ENCODE measurements at regions not wholly inside any gene's neighbourhood (a gene's known extent, or its start where the extent isn't known, plus 50 kb on each side); places are given as distances from the start of the nearest gene placed in this dataset.

GRCh38 chr15:97237160-97237559 lies 723.3 kb upstream of the ARRDC4 start (continued):
- TF ChIP-seq TSHZ2 (CRISPR knock-in tag; IDR thresholded peaks at IDR 0.05), result no peak

DNA sequence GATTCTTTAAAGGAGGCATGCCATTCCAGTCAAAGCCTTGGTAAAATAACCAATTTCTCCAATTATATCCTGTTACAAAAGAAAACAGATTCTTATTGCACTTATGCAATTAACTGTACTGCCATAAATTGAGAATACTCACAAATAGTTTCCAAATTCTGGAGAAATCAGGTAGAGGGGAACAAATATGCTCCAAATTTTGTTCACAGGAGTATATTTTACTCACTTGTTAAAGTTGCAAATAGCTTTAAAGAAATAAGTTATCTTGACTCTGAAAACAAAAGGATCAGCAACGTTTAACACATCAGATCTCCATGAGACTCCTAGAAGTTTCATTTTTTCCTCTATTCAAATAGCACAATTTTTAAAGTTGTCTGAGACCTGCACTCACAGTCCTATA lies 712.1 kb upstream of the ARRDC4 start:
- ATAC-seq, result no peak
- TF ChIP-seq BACH2 (CRISPR knock-in tag; IDR thresholded peaks at IDR 0.05; ENCODE audit: borderline replicate concordance) (no peak), ISL1 (CRISPR knock-in tag; IDR thresholded peaks at IDR 0.05) (no peak), ZNF70 (CRISPR knock-in tag; IDR thresholded peaks at IDR 0.05) (no peak), OSR1 (CRISPR knock-in tag; IDR thresholded peaks at IDR 0.05) (no peak), ZC3H10 (CRISPR knock-in tag; IDR thresholded peaks at IDR 0.05) (no peak), CSDC2 (CRISPR knock-in tag; IDR thresholded peaks at IDR 0.05) (no peak), POU6F1 (CRISPR knock-in tag; IDR thresholded peaks at IDR 0.05; ENCODE audit: borderline replicate concordance, low read depth) (no peak), ZFP3 (CRISPR knock-in tag; IDR thresholded peaks at IDR 0.05) (no peak), TSHZ2 (CRISPR knock-in tag; IDR thresholded peaks at IDR 0.05) (no peak), RARB (CRISPR knock-in tag; IDR thresholded peaks at IDR 0.05) (no peak), ESRRG (CRISPR knock-in tag; IDR thresholded peaks at IDR 0.05) (no peak), ZNF565 (CRISPR knock-in tag; conservative IDR thresholded peaks at IDR 0.05; ENCODE audit: low read depth) (no peak)
- TF ChIP-seq, protein P1, sequence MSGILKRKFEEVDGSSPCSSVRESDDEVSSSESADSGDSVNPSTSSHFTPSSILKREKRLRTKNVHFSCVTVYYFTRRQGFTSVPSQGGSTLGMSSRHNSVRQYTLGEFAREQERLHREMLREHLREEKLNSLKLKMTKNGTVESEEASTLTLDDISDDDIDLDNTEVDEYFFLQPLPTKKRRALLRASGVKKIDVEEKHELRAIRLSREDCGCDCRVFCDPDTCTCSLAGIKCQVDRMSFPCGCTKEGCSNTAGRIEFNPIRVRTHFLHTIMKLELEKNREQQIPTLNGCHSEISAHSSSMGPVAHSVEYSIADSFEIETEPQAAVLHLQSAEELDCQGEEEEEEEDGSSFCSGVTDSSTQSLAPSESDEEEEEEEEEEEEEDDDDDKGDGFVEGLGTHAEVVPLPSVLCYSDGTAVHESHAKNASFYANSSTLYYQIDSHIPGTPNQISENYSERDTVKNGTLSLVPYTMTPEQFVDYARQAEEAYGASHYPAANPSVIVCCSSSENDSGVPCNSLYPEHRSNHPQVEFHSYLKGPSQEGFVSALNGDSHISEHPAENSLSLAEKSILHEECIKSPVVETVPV (CRISPR knock-in tag; IDR thresholded peaks at IDR 0.05), result no peak

DNA sequence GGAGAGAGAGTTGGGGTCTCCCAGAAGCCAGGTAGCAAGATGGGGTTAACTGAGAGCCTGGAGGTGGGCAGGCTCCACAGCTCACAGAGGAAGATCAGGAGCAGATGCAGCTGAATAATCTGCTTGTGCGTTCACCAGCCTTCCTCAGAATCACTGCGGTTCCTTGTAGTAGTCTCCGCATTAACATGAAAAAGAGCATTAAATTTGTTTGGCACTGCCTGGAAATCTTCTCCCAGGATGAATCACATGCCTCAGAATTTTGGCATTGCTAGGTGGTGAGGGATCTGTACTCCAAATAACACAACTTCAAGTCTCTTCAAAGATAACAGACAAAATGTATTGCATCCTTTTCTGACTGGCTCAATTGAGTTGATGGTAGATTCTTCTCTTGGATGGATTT lies 700.6 kb upstream of the ARRDC4 start:
- TF ChIP-seq ZNF8 (CRISPR knock-in tag; IDR thresholded peaks at IDR 0.05), result no peak
- TF ChIP-seq CSDC2 (CRISPR knock-in tag; IDR thresholded peaks at IDR 0.05), result no peak
- no peak for TF ChIP-seq POU6F1 (CRISPR knock-in tag; IDR thresholded peaks at IDR 0.05; ENCODE audit: borderline replicate concordance, low read depth)
- TF ChIP-seq, protein P2, sequence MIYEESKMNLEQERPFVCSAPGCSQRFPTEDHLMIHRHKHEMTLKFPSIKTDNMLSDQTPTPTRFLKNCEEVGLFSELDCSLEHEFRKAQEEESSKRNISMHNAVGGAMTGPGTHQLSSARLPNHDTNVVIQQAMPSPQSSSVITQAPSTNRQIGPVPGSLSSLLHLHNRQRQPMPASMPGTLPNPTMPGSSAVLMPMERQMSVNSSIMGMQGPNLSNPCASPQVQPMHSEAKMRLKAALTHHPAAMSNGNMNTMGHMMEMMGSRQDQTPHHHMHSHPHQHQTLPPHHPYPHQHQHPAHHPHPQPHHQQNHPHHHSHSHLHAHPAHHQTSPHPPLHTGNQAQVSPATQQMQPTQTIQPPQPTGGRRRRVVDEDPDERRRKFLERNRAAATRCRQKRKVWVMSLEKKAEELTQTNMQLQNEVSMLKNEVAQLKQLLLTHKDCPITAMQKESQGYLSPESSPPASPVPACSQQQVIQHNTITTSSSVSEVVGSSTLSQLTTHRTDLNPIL (CRISPR knock-in tag; IDR thresholded peaks at IDR 0.05; ENCODE audit: low read depth), result no peak
- no peak for ATAC-seq

DNA sequence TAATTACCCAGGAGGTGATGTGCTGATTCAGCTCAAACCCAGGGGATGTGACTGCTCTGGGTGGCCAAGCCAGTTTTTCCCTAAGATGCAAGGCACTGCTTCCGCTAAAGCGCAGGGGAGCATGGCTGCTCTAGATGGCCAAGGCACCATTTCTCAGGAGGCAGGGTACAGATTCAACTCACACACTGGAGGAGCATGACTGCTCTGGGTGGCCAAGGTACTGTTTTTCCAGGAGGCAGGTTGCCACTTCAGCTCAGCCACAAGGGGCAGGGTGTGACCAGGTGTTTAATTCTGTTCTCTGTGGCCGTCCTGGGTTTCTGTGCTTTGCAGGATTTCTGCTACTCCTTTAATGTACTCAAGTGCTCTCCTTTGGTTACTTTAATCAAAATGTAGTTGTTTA lies 659.3 kb upstream of the ARRDC4 start:
- ATAC-seq, result no peak
- no peak for TF ChIP-seq ZFP3 (CRISPR knock-in tag; IDR thresholded peaks at IDR 0.05)
- TF ChIP-seq RARB (CRISPR knock-in tag; IDR thresholded peaks at IDR 0.05), result no peak
- no peak for TF ChIP-seq OSR1 (CRISPR knock-in tag; IDR thresholded peaks at IDR 0.05)
- no peak for TF ChIP-seq SNAI2 (CRISPR knock-in tag; IDR thresholded peaks at IDR 0.05)
- TF ChIP-seq ARNTL (CRISPR knock-in tag; IDR thresholded peaks at IDR 0.05; ENCODE audit: borderline replicate concordance, low read depth), result no peak
- TF ChIP-seq ZNF70 (CRISPR knock-in tag; IDR thresholded peaks at IDR 0.05), result no peak
- TF ChIP-seq, protein P2 (CRISPR knock-in tag; IDR thresholded peaks at IDR 0.05; ENCODE audit: low read depth), result no peak
- no peak for TF ChIP-seq ZNF565 (CRISPR knock-in tag; conservative IDR thresholded peaks at IDR 0.05; ENCODE audit: low read depth)
- TF ChIP-seq ISL1 (CRISPR knock-in tag; IDR thresholded peaks at IDR 0.05), result no peak
- TF ChIP-seq PATZ1 (CRISPR knock-in tag; IDR thresholded peaks at IDR 0.05; ENCODE audit: borderline replicate concordance), result no peak
- no peak for TF ChIP-seq TOX (CRISPR knock-in tag; IDR thresholded peaks at IDR 0.05; ENCODE audit: borderline replicate concordance)
- TF ChIP-seq CSDC2 (CRISPR knock-in tag; IDR thresholded peaks at IDR 0.05), result no peak

Measured in SK-N-SH treated with all-trans-retinoic acid at 6 μM for 48 hours (cell line).